ENCODE measurements at regions not wholly inside any gene's neighbourhood (a gene's known extent, or its start where the extent isn't known, plus 50 kb on each side); places are given as distances from the start of the nearest gene placed in this dataset.

- no peak for TF ChIP-seq STAT1 (IDR thresholded peaks at IDR 0.05; ENCODE audit: unreplicated experiment)
Observed at GRCh38 chrX:4181782-4182407, 468.4 kb upstream of the PRKX start (continued).

DNA sequence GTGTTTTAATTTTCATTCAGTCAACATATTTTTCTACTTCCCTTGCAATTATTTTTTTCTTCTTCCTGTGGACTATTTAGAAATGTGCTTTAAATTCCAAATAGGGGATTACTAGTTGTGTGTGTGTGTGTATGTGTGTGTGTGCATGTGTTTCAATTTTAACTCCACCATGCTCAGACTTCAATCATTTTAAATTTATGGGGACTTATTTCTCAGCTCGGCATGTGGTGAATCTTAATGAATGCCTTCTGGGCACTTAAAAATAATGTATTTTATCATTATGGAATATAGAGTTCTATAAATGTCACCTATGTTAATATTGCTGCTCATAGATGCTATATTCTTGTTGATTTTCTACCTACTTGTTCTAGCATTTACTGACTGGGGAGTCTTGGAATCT lies 465.6 kb upstream of the PRKX start:
- ATAC-seq (no peak), DNase-seq (ENCODE audit: low spot score) (no peak)
- no peaks in the 10 kb centered on the region for H3K9me2 ChIP-seq (ENCODE audit: insufficient read depth)
- TF ChIP-seq, protein P1, sequence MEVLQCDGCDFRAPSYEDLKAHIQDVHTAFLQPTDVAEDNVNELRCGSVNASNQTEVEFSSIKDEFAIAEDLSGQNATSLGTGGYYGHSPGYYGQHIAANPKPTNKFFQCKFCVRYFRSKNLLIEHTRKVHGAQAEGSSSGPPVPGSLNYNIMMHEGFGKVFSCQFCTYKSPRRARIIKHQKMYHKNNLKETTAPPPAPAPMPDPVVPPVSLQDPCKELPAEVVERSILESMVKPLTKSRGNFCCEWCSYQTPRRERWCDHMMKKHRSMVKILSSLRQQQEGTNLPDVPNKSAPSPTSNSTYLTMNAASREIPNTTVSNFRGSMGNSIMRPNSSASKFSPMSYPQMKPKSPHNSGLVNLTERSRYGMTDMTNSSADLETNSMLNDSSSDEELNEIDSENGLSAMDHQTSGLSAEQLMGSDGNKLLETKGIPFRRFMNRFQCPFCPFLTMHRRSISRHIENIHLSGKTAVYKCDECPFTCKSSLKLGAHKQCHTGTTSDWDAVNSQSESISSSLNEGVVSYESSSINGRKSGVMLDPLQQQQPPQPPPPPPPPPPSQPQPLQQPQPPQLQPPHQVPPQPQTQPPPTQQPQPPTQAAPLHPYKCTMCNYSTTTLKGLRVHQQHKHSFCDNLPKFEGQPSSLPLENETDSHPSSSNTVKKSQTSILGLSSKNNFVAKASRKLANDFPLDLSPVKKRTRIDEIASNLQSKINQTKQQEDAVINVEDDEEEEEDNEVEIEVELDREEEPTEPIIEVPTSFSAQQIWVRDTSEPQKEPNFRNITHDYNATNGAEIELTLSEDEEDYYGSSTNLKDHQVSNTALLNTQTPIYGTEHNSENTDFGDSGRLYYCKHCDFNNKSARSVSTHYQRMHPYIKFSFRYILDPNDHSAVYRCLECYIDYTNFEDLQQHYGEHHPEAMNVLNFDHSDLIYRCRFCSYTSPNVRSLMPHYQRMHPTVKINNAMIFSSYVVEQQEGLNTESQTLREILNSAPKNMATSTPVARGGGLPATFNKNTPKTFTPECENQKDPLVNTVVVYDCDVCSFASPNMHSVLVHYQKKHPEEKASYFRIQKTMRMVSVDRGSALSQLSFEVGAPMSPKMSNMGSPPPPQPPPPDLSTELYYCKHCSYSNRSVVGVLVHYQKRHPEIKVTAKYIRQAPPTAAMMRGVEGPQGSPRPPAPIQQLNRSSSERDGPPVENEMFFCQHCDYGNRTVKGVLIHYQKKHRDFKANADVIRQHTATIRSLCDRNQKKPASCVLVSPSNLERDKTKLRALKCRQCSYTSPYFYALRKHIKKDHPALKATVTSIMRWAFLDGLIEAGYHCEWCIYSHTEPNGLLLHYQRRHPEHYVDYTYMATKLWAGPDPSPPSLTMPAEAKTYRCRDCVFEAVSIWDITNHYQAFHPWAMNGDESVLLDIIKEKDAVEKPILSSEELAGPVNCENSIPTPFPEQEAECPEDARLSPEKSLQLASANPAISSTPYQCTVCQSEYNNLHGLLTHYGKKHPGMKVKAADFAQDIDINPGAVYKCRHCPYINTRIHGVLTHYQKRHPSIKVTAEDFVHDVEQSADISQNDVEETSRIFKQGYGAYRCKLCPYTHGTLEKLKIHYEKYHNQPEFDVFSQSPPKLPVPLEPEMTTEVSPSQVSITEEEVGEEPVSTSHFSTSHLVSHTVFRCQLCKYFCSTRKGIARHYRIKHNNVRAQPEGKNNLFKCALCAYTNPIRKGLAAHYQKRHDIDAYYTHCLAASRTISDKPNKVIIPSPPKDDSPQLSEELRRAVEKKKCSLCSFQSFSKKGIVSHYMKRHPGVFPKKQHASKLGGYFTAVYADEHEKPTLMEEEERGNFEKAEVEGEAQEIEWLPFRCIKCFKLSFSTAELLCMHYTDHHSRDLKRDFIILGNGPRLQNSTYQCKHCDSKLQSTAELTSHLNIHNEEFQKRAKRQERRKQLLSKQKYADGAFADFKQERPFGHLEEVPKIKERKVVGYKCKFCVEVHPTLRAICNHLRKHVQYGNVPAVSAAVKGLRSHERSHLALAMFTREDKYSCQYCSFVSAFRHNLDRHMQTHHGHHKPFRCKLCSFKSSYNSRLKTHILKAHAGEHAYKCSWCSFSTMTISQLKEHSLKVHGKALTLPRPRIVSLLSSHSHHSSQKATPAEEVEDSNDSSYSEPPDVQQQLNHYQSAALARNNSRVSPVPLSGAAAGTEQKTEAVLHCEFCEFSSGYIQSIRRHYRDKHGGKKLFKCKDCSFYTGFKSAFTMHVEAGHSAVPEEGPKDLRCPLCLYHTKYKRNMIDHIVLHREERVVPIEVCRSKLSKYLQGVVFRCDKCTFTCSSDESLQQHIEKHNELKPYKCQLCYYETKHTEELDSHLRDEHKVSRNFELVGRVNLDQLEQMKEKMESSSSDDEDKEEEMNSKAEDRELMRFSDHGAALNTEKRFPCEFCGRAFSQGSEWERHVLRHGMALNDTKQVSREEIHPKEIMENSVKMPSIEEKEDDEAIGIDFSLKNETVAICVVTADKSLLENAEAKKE (CRISPR knock-in tag; IDR thresholded peaks at IDR 0.05) = no peak
- TF ChIP-seq, protein P2, sequence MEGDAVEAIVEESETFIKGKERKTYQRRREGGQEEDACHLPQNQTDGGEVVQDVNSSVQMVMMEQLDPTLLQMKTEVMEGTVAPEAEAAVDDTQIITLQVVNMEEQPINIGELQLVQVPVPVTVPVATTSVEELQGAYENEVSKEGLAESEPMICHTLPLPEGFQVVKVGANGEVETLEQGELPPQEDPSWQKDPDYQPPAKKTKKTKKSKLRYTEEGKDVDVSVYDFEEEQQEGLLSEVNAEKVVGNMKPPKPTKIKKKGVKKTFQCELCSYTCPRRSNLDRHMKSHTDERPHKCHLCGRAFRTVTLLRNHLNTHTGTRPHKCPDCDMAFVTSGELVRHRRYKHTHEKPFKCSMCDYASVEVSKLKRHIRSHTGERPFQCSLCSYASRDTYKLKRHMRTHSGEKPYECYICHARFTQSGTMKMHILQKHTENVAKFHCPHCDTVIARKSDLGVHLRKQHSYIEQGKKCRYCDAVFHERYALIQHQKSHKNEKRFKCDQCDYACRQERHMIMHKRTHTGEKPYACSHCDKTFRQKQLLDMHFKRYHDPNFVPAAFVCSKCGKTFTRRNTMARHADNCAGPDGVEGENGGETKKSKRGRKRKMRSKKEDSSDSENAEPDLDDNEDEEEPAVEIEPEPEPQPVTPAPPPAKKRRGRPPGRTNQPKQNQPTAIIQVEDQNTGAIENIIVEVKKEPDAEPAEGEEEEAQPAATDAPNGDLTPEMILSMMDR (conservative IDR thresholded peaks at IDR 0.05; ENCODE audit: low read depth in 2 of 2) = no peak
- TF ChIP-seq NANOG (IDR thresholded peaks at IDR 0.05; ENCODE audit: borderline replicate concordance) = no peak
- TF ChIP-seq ETS1 (IDR thresholded peaks at IDR 0.05) = no peak
- TF ChIP-seq STAT1 (IDR thresholded peaks at IDR 0.05; ENCODE audit: unreplicated experiment) = no peak
- no peak for TF ChIP-seq ZNF114 (CRISPR knock-in tag; IDR thresholded peaks at IDR 0.05)
- no peak for TF ChIP-seq EZH2 (IDR thresholded peaks at IDR 0.05; ENCODE audit: low read depth, unreplicated experiment)
- TF ChIP-seq CREB1 (CRISPR knock-in tag; IDR thresholded peaks at IDR 0.05; ENCODE audit: low read depth) = no peak
- TF ChIP-seq EZH2phosphoT487 (IDR thresholded peaks at IDR 0.05; ENCODE audit: unreplicated experiment) = no peak
- TF ChIP-seq JUNB (IDR thresholded peaks at IDR 0.05; ENCODE audit: unreplicated experiment) = no peak
- no peaks in the 10 kb centered on the region; the same call in 2 of the 3 replicates for H3K9me3 Mint-ChIP-seq
- H3K4me3 ChIP-seq = no peak overlapping the region
- no peak overlapping the region for H2AFZ ChIP-seq
- no peaks in the 10 kb centered on the region for H3K4me1 ChIP-seq (ENCODE audit: insufficient read depth)
- H3F3A ChIP-seq (replicated peaks; ENCODE audit: low read depth) = no peaks in the 10 kb centered on the region
- no peaks in the 10 kb centered on the region for H3K27me3 Mint-ChIP-seq (ENCODE audit: insufficient read depth, low read depth, poor library complexity)
- H3K79me2 ChIP-seq (replicated peaks; ENCODE audit: insufficient read depth) = no peaks in the 10 kb centered on the region
- no peak overlapping the region for H3K27ac ChIP-seq (ENCODE audit: low read depth)
- H3K4me1 Mint-ChIP-seq = peaks cover 17% of the 10 kb centered on the region
- no peaks in the 10 kb centered on the region for H3K36me3 ChIP-seq (ENCODE audit: insufficient read depth)
- peaks cover 8% of the 10 kb centered on the region; the same call in 2 of the 3 replicates for H3K36me3 Mint-ChIP-seq (ENCODE audit: low read depth)
- H3K27ac Mint-ChIP-seq = no peak overlapping the region
- no peak overlapping the region for H3K4me2 ChIP-seq
- H3K4me3 Mint-ChIP-seq = no peak overlapping the region
- H4K20me1 ChIP-seq (replicated peaks; ENCODE audit: insufficient read depth) = no peaks in the 10 kb centered on the region
- H3K27me3 ChIP-seq (ENCODE audit: insufficient read depth) = no peaks in the 10 kb centered on the region
